Stimulated activated CD4-positive, alpha-beta T cell treated with anti-CD3 and anti-CD28 coated beads, Interleukin-15, amount 100 ng/mL, for 24 hours (primary cell): ENCODE measurements at regions not wholly inside any gene's neighbourhood (a gene's known extent, or its start where the extent isn't known, plus 50 kb on each side); places are given as distances from the start of the nearest gene placed in this dataset.

ENCODE experiments used
- DNase-seq: peaks from one replicate; pipeline ENCODE4 v3.0.0-alpha.2; 2020

- DNase-seq: no peak
Observed at GRCh38 chr16:7089751-7090150, 242.9 kb upstream of the RBFOX1 start.

DNA sequence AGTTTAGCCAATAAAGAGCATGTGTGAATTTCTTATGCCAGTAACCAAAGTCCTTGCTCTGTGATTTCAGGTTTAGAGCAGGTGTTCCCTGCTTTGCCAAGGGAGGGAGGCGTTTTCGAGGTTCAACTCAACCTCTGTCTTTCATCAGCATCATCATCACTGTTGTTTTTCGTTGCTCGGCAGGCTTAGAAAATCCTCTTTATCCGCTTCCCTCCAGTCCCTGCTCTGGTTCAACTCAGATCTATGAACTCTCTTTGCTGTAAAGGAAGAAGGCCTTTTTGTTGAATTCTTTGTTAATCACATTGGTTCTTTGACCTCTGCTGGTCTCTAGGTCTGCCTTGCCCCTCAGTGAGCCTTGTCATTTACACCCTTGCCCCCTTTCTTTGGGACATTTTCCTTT, 243.9 kb upstream of the RBFOX1 start:
- no peak for DNase-seq

GRCh38 chr16:7086822-7087616, 245.6 kb upstream of the RBFOX1 start:
- DNase-seq: peak; percentile 1

- DNase-seq: no peak
Observed at GRCh38 chr16:7085776-7086175, 246.9 kb upstream of the RBFOX1 start.

DNA sequence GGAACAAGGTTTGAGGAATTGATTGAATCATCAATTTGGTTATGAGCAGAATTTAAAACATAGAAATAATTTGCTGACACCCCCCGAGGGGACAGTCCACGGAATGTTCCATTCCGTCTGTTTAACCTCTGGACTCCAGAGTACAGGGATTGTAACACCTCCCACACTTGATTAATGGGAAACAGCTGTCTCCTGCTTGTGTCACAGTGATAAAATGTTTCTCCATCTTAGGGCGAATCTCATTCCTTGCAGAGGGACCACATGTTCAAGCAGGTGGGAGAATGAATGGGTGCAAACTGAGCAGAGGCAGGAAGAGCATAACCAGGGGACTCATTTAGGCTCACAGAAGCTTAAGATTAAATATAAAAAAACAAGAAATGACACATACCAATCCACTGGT, 249.5 kb upstream of the RBFOX1 start:
- DNase-seq: no peak

GRCh38 chr16:7077636-7078035, 255.0 kb upstream of the RBFOX1 start:
- no peak for DNase-seq

DNA sequence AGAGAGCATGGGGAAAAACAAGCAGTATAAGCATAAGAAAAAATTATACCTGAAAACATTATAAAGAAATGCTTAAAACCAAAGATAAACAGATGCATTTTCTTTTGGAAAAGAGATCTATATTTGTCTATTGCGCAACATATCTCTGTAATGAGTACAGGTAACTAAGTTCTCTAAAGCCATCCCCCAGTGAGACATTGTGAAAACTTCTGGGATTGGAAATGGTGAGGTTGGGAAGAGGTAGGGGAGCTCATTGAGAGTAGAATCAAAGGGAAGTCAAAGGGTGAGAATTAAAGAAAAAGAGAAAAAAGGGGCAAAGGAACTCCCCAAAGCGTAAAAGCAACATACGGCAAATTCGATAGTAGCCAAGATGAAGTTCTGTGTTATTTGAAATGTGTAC, 257.9 kb upstream of the RBFOX1 start:
- DNase-seq: no peak

GRCh38 chr16:7057458-7057857, 275.2 kb upstream of the RBFOX1 start:
- DNase-seq: no peak

DNA sequence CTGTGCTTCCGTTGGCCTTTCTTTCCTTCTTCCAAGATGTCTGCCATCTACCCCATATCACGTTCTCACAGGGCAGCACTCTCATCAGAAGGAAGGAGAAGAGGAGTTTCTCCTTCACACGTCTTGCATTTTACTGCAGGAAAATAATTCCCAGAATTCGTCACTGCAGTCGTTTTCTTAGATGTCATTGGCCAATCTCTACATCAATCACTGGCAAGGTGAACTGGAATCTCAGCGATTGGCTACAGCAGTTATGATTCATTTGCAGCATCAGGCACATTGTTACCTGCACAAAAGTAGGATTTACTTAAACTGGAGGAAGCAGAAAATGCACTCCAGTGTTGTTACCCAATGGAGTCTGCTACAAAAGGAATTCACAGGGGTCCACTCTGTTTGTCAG, 277.2 kb upstream of the RBFOX1 start:
- no peak for DNase-seq

DNA sequence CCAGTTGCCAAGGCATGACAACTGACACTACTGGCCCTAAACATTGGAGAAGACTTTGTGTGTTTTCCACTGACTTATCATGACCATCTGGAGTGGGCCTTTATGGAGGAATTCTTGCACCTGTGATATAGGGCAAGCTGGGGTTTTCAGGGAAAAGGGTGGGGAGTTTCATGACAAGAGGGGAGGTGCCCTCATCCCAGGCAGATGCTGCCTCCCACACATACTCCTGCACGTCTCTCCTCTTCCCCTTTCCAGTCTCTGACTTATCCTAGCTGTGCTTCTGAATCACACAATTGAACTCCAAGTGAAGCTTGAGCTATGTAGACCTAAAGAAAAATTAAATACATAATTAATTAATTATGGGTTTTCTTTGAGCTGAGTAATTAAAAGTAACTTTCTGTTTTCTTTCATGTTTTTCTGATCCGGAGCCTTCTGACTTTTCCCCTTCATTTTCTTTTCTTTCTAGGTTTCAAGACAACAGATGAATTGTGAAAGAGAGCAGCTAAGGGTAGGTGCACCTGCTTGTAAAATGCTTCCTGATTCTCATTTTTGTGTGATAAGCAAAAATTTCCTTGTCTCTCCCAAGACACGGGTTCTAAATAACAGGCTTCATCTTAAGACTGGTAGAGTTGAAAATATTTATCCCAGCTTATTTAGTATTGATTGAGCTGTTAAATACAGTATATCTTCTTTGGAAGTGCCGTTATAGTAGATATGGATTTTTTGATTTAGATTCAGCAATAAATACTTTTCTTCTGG, 280.9 kb upstream of the RBFOX1 start:
- no peak for DNase-seq

GRCh38 chr16:7044331-7044730, 288.3 kb upstream of the RBFOX1 start:
- no peak for DNase-seq

- no peak for DNase-seq
Observed at GRCh38 chr16:7038475-7038874, 294.2 kb upstream of the RBFOX1 start.

GRCh38 chr16:7037495-7037894, 295.1 kb upstream of the RBFOX1 start:
- DNase-seq: no peak

DNA sequence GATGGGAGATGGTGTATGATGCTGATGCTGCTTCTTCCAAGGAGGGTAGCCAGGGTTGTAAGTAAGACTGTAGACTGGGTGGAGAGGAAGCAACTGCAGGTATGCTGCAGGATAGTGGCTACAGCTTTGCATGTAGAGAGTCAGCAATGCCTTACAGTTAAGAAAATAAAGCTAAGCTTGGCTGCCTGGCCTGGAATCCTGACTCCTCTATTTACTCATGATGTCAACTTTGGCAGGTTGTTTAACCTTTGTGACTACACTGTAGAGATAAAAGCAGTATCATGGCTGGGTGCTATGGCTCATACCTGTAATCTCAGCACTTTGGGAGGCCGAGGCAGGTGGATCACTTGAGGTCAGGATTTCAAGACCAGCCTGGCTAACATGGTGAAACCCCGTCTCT, 301.6 kb upstream of the RBFOX1 start:
- no peak for DNase-seq

DNA sequence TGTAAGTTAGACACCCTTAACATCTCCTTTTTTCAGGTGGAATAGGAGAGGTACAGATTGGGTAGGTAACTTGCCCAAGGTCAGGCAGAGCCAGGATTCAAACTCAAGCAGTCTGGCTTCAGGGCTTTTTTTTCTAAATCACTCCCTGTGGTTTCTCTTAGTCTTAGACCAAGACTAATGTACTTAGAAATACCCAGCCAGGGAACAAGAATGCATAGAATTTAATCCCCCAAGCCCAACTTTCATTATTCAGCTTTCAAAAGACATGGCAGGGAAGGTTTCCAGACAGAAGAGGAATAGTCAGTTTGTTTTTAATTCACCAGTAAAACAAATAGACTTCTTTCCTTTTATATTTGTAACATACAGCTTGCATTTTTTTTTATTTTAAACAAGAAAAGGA, 305.2 kb upstream of the RBFOX1 start:
- no peak for DNase-seq

- no peak for DNase-seq
Observed at GRCh38 chr16:7026639-7027038, 306.0 kb upstream of the RBFOX1 start.

DNA sequence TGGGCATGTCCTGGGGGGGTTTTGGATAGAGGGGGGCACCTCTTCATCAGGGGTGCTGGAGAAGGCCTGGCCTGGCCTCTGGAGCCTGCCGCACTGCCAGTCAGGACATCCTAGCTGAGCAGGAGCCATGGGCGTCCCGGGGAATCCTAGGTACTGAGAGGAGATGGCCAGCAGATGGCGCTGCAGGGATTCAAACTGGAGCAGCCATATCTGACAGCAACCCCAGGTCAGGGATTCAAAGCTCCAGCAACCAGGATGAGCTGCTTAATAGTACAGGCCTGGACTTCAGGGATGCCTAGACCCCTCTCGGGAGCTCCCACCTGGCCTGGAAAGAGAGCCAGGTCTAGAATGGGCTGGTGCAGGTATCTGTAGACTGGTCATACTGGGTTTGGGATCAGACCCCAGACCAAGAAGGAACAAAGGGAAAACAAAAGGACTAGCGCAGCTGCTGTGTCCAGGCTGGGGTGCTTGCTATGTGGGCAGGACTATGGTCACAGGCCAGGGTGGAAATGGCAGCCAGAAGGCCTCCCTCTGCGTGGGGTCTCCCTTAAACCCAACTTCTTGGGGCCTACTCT, 306.9 kb upstream of the RBFOX1 start:
- DNase-seq: peak; percentile 51

DNA sequence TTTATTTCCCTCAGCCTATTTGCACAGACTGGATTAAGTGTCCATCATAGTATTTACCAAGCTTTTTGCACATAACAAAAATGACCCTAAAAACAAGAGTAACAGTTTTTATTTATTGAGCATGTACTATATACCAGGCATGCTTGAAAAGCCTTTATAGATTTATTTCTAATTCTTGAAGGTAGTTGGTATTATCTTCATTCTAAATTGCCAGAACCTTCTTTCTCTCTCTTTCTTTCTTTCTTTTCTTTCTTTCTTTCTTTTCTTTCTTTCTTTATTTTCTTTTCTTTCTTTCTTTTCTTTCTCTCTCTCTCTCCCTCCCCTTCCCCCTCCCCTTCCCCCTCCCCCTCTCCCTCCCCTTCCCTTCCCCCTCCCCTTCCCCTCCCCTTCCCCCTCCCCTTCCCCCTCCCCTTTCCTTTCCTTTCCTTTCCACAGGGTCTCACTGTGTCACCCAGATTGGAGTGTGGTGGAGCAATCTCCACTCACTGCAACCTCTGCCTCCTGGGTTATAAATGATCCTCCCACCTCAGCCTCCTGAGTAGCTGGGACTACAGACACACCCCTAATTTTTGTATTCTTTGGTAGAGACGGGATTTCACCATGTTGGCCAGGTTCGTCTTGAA, 310.9 kb upstream of the RBFOX1 start:
- DNase-seq: no peak

GRCh38 chr16:7017006-7017662, 315.5 kb upstream of the RBFOX1 start:
- DNase-seq: no peak

DNA sequence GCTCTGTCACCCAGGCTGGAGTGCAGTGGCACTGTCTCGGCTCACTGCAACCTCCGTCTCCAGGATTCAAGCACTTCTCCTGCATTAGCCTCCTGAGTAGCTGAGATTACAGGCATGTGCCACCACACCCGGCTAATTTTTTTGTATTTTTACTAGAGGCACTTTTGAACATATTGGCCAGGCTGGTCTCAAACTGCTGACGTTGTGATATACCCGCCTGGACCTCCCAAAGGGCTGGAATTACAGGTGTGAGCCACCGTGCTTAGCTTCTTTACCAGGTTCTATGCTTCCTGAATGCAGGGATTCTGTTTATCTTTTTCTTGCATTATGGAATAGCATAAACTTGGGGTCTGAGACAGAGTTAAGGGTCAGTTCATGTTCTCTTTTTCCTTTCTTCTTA, 317.9 kb upstream of the RBFOX1 start:
- DNase-seq: no peak

- DNase-seq: no peak
Observed at GRCh38 chr16:7013990-7014389, 318.7 kb upstream of the RBFOX1 start.

GRCh38 chr16:7004266-7004665, 328.4 kb upstream of the RBFOX1 start:
- DNase-seq: no peak

DNA sequence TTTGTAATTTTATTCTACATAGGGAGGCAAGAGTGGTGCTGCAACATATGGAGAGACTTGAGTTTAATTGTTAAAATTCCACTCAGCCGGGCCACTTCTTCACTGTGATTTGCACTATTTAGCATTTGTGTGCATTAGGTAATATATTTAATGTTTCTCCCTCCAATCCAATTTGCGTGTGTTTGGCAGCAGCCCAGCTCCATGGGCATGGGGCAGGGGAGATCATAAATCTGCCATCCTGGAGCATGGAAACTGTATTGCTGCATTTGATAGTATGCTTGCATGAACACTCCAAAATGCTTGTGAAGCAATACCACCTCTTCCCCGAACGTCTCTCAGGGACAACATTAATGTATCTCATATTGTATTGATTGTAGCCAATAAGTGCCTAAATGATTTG, 339.1 kb upstream of the RBFOX1 start:
- no peak for DNase-seq
